ENCODE measurements at regions not wholly inside any gene's neighbourhood (a gene's known extent, or its start where the extent isn't known, plus 50 kb on each side); places are given as distances from the start of the nearest gene placed in this dataset.

GRCh38 chr7:18224138-18224537 is 196.5 kb upstream of the PRPS1L1 start:
- no peak overlapping the region for H2BK120ac ChIP-seq (ENCODE audit: low read depth, low read length)
- H3K79me1 ChIP-seq (replicated peaks; ENCODE audit: low read length, poor library complexity, severe bottlenecking), result no peaks in the 10 kb centered on the region
- no peaks in the 10 kb centered on the region for H3K36me3 ChIP-seq (ENCODE audit: control insufficient read depth in 1 of 2, insufficient read depth in 2 of 2, low read depth in 1 of 2, low read length in 2 of 2)
- no peak overlapping the region for H2BK15ac ChIP-seq (ENCODE audit: low read depth, poor library complexity, severe bottlenecking)
- no peak overlapping the region for H4K91ac ChIP-seq (ENCODE audit: low read length)
- H3K9me3 ChIP-seq (ENCODE audit: control insufficient read depth, low read length), result no peaks in the 10 kb centered on the region
- WGBS, result 88% methylated on average over 1 of the region's 1 CpG
- H2AK5ac ChIP-seq (ENCODE audit: low read length, severe bottlenecking), result no peak overlapping the region
- no peak overlapping the region for H3K4ac ChIP-seq (ENCODE audit: low read depth in 1 of 2, low read length in 2 of 2)
- DNase-seq, result no peak
- no peak overlapping the region for H2AFZ ChIP-seq (ENCODE audit: low read depth, low read length)
- H4K8ac ChIP-seq (ENCODE audit: low read length), result no peak overlapping the region
- H2BK12ac ChIP-seq (ENCODE audit: low read length in 2 of 2), result no peak overlapping the region
- no peak overlapping the region for H3K4me3 ChIP-seq (ENCODE audit: insufficient read depth in 1 of 2, low read depth in 1 of 2, low read length in 2 of 2)
- H3K27ac ChIP-seq (ENCODE audit: low read length, poor library complexity, severe bottlenecking), result no peak overlapping the region
- no peak overlapping the region for H3K18ac ChIP-seq (ENCODE audit: low read depth in 1 of 2, low read length in 2 of 2)
- H2BK5ac ChIP-seq (ENCODE audit: low read depth, low read length, poor library complexity, severe bottlenecking), result no peak overlapping the region
- H3K4me1 ChIP-seq (ENCODE audit: control insufficient read depth, insufficient read depth, low read depth, low read length), result no peaks in the 10 kb centered on the region
- no peak overlapping the region for H3K23ac ChIP-seq (ENCODE audit: low read length in 2 of 2)
- H3K27me3 ChIP-seq (ENCODE audit: control insufficient read depth in 1 of 2, insufficient read depth in 1 of 2, low read length in 2 of 2), result no peaks in the 10 kb centered on the region
- no peak overlapping the region for H3K14ac ChIP-seq (ENCODE audit: low read length in 2 of 2)
- H3K9ac ChIP-seq (ENCODE audit: low read length), result no peak overlapping the region
- H3K4me2 ChIP-seq (ENCODE audit: low read length, poor library complexity, severe bottlenecking), result no peak overlapping the region

- no peak overlapping the region for H2BK12ac ChIP-seq (ENCODE audit: low read length in 2 of 2)
These were observed 197.4 kb upstream of the PRPS1L1 start for GRCh38 chr7:18225067-18225466.

GRCh38 chr7:18226598-18226997 is 199.0 kb upstream of the PRPS1L1 start:
- Histone ChIP-seq H3K9me3 (ENCODE audit: control insufficient read depth, low read length) (no peaks in the 10 kb centered on the region), H4K91ac (ENCODE audit: low read length) (no peak overlapping the region), H3K23ac (ENCODE audit: low read length in 2 of 2) (no peak overlapping the region), H3K4ac (ENCODE audit: low read depth in 1 of 2, low read length in 2 of 2) (no peak overlapping the region), H3K4me2 (ENCODE audit: low read length, poor library complexity, severe bottlenecking) (no peak overlapping the region), H2BK120ac (ENCODE audit: low read depth, low read length) (no peak overlapping the region), H3K4me3 (ENCODE audit: insufficient read depth in 1 of 2, low read depth in 1 of 2, low read length in 2 of 2) (no peak overlapping the region), H2AFZ (ENCODE audit: low read depth, low read length) (no peak overlapping the region), H3K79me1 (replicated peaks; ENCODE audit: low read length, poor library complexity, severe bottlenecking) (no peaks in the 10 kb centered on the region), H2BK5ac (ENCODE audit: low read depth, low read length, poor library complexity, severe bottlenecking) (no peak overlapping the region), H3K9ac (ENCODE audit: low read length) (no peak overlapping the region), H3K18ac (ENCODE audit: low read depth in 1 of 2, low read length in 2 of 2) (no peak overlapping the region), H2BK15ac (ENCODE audit: low read depth, poor library complexity, severe bottlenecking) (no peak overlapping the region), H3K27ac (ENCODE audit: low read length, poor library complexity, severe bottlenecking) (no peak overlapping the region), H3K4me1 (ENCODE audit: control insufficient read depth, insufficient read depth, low read depth, low read length) (no peaks in the 10 kb centered on the region), H2AK5ac (ENCODE audit: low read length, severe bottlenecking) (no peak overlapping the region), H3K36me3 (ENCODE audit: control insufficient read depth in 1 of 2, insufficient read depth in 2 of 2, low read depth in 1 of 2, low read length in 2 of 2) (no peaks in the 10 kb centered on the region), H4K8ac (ENCODE audit: low read length) (no peak overlapping the region), H3K27me3 (ENCODE audit: control insufficient read depth in 1 of 2, insufficient read depth in 1 of 2, low read length in 2 of 2) (no peaks in the 10 kb centered on the region), H3K14ac (ENCODE audit: low read length in 2 of 2) (no peak overlapping the region), H2BK12ac (ENCODE audit: low read length in 2 of 2) (no peak overlapping the region)
- DNase-seq, result no peak
- 92% methylated on average over 2 of the region's 2 CpGs for WGBS

More at GRCh38 chr7:18225067-18225466, 197.4 kb upstream of the PRPS1L1 start:
- Histone ChIP-seq H3K9me3 (ENCODE audit: control insufficient read depth, low read length) (no peaks in the 10 kb centered on the region), H2AFZ (ENCODE audit: low read depth, low read length) (no peak overlapping the region), H2BK120ac (ENCODE audit: low read depth, low read length) (no peak overlapping the region), H3K27me3 (ENCODE audit: control insufficient read depth in 1 of 2, insufficient read depth in 1 of 2, low read length in 2 of 2) (no peaks in the 10 kb centered on the region), H2BK5ac (ENCODE audit: low read depth, low read length, poor library complexity, severe bottlenecking) (no peak overlapping the region), H3K36me3 (ENCODE audit: control insufficient read depth in 1 of 2, insufficient read depth in 2 of 2, low read depth in 1 of 2, low read length in 2 of 2) (no peaks in the 10 kb centered on the region), H3K23ac (ENCODE audit: low read length in 2 of 2) (no peak overlapping the region), H3K27ac (ENCODE audit: low read length, poor library complexity, severe bottlenecking) (no peak overlapping the region), H2AK5ac (ENCODE audit: low read length, severe bottlenecking) (no peak overlapping the region), H3K14ac (ENCODE audit: low read length in 2 of 2) (no peak overlapping the region), H3K4me3 (ENCODE audit: insufficient read depth in 1 of 2, low read depth in 1 of 2, low read length in 2 of 2) (no peak overlapping the region), H3K4ac (ENCODE audit: low read depth in 1 of 2, low read length in 2 of 2) (no peak overlapping the region), H3K4me1 (ENCODE audit: control insufficient read depth, insufficient read depth, low read depth, low read length) (no peaks in the 10 kb centered on the region), H3K9ac (ENCODE audit: low read length) (no peak overlapping the region), H2BK15ac (ENCODE audit: low read depth, poor library complexity, severe bottlenecking) (no peak overlapping the region), H4K8ac (ENCODE audit: low read length) (no peak overlapping the region), H4K91ac (ENCODE audit: low read length) (no peak overlapping the region), H3K18ac (ENCODE audit: low read depth in 1 of 2, low read length in 2 of 2) (no peak overlapping the region), H3K79me1 (replicated peaks; ENCODE audit: low read length, poor library complexity, severe bottlenecking) (no peaks in the 10 kb centered on the region), H3K4me2 (ENCODE audit: low read length, poor library complexity, severe bottlenecking) (no peak overlapping the region)
- no peak for DNase-seq

GRCh38 chr7:18228686-18229085 is 201.0 kb upstream of the PRPS1L1 start:
- no peak overlapping the region for H3K4ac ChIP-seq (ENCODE audit: low read depth in 1 of 2, low read length in 2 of 2)
- no peak for DNase-seq
- H3K14ac ChIP-seq (ENCODE audit: low read length in 2 of 2), result no peak overlapping the region
- no peak overlapping the region for H3K4me2 ChIP-seq (ENCODE audit: low read length, poor library complexity, severe bottlenecking)
- H3K23ac ChIP-seq (ENCODE audit: low read length in 2 of 2), result no peak overlapping the region
- H3K4me3 ChIP-seq (ENCODE audit: insufficient read depth in 1 of 2, low read depth in 1 of 2, low read length in 2 of 2), result no peak overlapping the region
- no peak overlapping the region for H2BK15ac ChIP-seq (ENCODE audit: low read depth, poor library complexity, severe bottlenecking)
- no peak overlapping the region for H2BK5ac ChIP-seq (ENCODE audit: low read depth, low read length, poor library complexity, severe bottlenecking)
- no peak overlapping the region for H2BK12ac ChIP-seq (ENCODE audit: low read length in 2 of 2)
- H3K9ac ChIP-seq (ENCODE audit: low read length), result no peak overlapping the region
- no peak overlapping the region for H2BK120ac ChIP-seq (ENCODE audit: low read depth, low read length)
- H3K79me1 ChIP-seq (replicated peaks; ENCODE audit: low read length, poor library complexity, severe bottlenecking), result no peaks in the 10 kb centered on the region
- no peaks in the 10 kb centered on the region for H3K36me3 ChIP-seq (ENCODE audit: control insufficient read depth in 1 of 2, insufficient read depth in 2 of 2, low read depth in 1 of 2, low read length in 2 of 2)
- H3K9me3 ChIP-seq (ENCODE audit: control insufficient read depth, low read length), result no peaks in the 10 kb centered on the region
- H2AK5ac ChIP-seq (ENCODE audit: low read length, severe bottlenecking), result no peak overlapping the region
- no peaks in the 10 kb centered on the region for H3K27me3 ChIP-seq (ENCODE audit: control insufficient read depth in 1 of 2, insufficient read depth in 1 of 2, low read length in 2 of 2)
- no peak overlapping the region for H4K8ac ChIP-seq (ENCODE audit: low read length)
- no peak overlapping the region for H3K27ac ChIP-seq (ENCODE audit: low read length, poor library complexity, severe bottlenecking)
- no peak overlapping the region for H2AFZ ChIP-seq (ENCODE audit: low read depth, low read length)
- no peaks in the 10 kb centered on the region for H3K4me1 ChIP-seq (ENCODE audit: control insufficient read depth, insufficient read depth, low read depth, low read length)
- WGBS, result 32% methylated on average over 1 of the region's 2 CpGs
- H4K91ac ChIP-seq (ENCODE audit: low read length), result no peak overlapping the region
- H3K18ac ChIP-seq (ENCODE audit: low read depth in 1 of 2, low read length in 2 of 2), result no peak overlapping the region
